ENCODE measurements at regions not wholly inside any gene's neighbourhood (a gene's known extent, or its start where the extent isn't known, plus 50 kb on each side); places are given as distances from the start of the nearest gene placed in this dataset.

GRCh38 chr12:19068137-19068536 lies 61.4 kb upstream of the PLEKHA5 start:
- no peaks in the 10 kb centered on the region for H3K9me3 ChIP-seq
- DNase-seq, result no peak
- no peaks in the 10 kb centered on the region for H3K27me3 ChIP-seq
- WGBS, 5 donors, result 41 to 66% (median 55%) methylated on average over 1 of the region's 1 CpG
- no peak overlapping the region for H3K4me3 ChIP-seq
- no peaks in the 10 kb centered on the region for H3K36me3 ChIP-seq
- TF ChIP-seq CTCF (IDR thresholded peaks at IDR 0.05) (no peak), EP300 (IDR thresholded peaks at IDR 0.05) (no peak), POLR2AphosphoS5 (IDR thresholded peaks at IDR 0.05) (no peak), POLR2A (IDR thresholded peaks at IDR 0.05) (no peak)
- H3K27ac ChIP-seq, result no peak overlapping the region
- intact Hi-C loops (cut with DNase I; ENCODE audit: low total_unique reads), result no loop called here
- H3K4me1 ChIP-seq, result peaks cover 0 to 18% (median 11%) of the 10 kb centered on the region in 4 donors

- no peaks in the 10 kb centered on the region for H3K27me3 ChIP-seq
- no peak overlapping the region for H3K27ac ChIP-seq
- H3K4me3 ChIP-seq, result no peak overlapping the region
- H3K9me3 ChIP-seq, result no peaks in the 10 kb centered on the region
- H3K36me3 ChIP-seq, result no peaks in the 10 kb centered on the region
- WGBS, 5 donors, result 26 to 81% (median 64%) methylated on average over 1 of the region's 1 CpG
- intact Hi-C loops (cut with DNase I; ENCODE audit: low total_unique reads), result no loop called here
- peaks cover 0 to 18% (median 11%) of the 10 kb centered on the region in 4 donors for H3K4me1 ChIP-seq
- DNase-seq, result no peak
- TF ChIP-seq EP300 (IDR thresholded peaks at IDR 0.05) (no peak), POLR2AphosphoS5 (IDR thresholded peaks at IDR 0.05) (no peak)
Observed at GRCh38 chr12:19070341-19070740, 59.2 kb upstream of the PLEKHA5 start.

GRCh38 chr12:19074700-19075099 lies 54.8 kb upstream of the PLEKHA5 start:
- intact Hi-C loops (cut with DNase I; ENCODE audit: low total_unique reads), result no loop called here
- no peak for DNase-seq
- H3K4me3 ChIP-seq, result no peak overlapping the region
- no peaks in the 10 kb centered on the region for H3K9me3 ChIP-seq
- H3K27me3 ChIP-seq, result no peaks in the 10 kb centered on the region
- H3K36me3 ChIP-seq, result no peaks in the 10 kb centered on the region
- TF ChIP-seq POLR2A (IDR thresholded peaks at IDR 0.05) (no peak), POLR2AphosphoS5 (IDR thresholded peaks at IDR 0.05) (no peak), CTCF (IDR thresholded peaks at IDR 0.05) (no peak), EP300 (IDR thresholded peaks at IDR 0.05) (no peak)
- no peaks in the 10 kb centered on the region for H3K4me1 ChIP-seq
- 57 to 77% (median 68%) methylated on average over 4 of the region's 4 CpGs for WGBS, 5 donors
- no peak overlapping the region for H3K27ac ChIP-seq

- no peaks in the 10 kb centered on the region for H3K9me3 ChIP-seq
- H3K36me3 ChIP-seq, result no peaks in the 10 kb centered on the region
- H3K4me3 ChIP-seq, result no peak overlapping the region
- DNase-seq, result no peak
- WGBS, 5 donors, result 74 to 83% (median 77%) methylated on average over 3 of the region's 3 CpGs
- H3K4me1 ChIP-seq, result no peaks in the 10 kb centered on the region
- H3K27me3 ChIP-seq, result no peaks in the 10 kb centered on the region
- no peak overlapping the region for H3K27ac ChIP-seq
- intact Hi-C loops (cut with DNase I; ENCODE audit: low total_unique reads), result no loop called here
- TF ChIP-seq EP300 (IDR thresholded peaks at IDR 0.05) (no peak), POLR2A (IDR thresholded peaks at IDR 0.05) (no peak)
Observed at GRCh38 chr12:19075711-19076340, 53.7 kb upstream of the PLEKHA5 start.

All from stomach (tissue), 8 donors.